GM12878 (cell line): ENCODE measurements at regions not wholly inside any gene's neighbourhood (a gene's known extent, or its start where the extent isn't known, plus 50 kb on each side); places are given as distances from the start of the nearest gene placed in this dataset.

Source experiments
- ATAC-seq: fragments of 200-7000 bp; cut with Tn5 transposase; 3 replicates; pipeline ENCODE4 v1.9.1; 2020; ENCODE audit warnings: mild to moderate bottlenecking, moderate library complexity
- BruUV-seq: library from RNA; stranded (reverse); fragments of 400-500 nt; replicated peaks from 2 replicates; lab custom pipeline; 2021; lab: Mats Ljungman, UMichigan
- CTCF ChIA-PET: fragments of 300-600 bp; sonication (Branson Sonifier 250); formaldehyde crosslinking; extraction: SDS; loops from one replicate; lab custom pipeline; 2021; ENCODE audit warnings: inconsistent platforms; lab: Yijun Ruan, JAX
- POLR2A ChIA-PET: fragments of 350-600 bp; formaldehyde crosslinking; extraction: SDS; loops from one replicate; lab custom pipeline; 2021; ENCODE audit warnings: inconsistent platforms; lab: Charles Lee
- RAD21 ChIA-PET: fragments of 300-600 bp; sonication (Branson Sonifier 250); formaldehyde crosslinking; loops from one replicate; lab custom pipeline; 2023; ENCODE audit warnings: antibody characterized with exemption; ENCODE audit not compliant: unreplicated experiment; lab: Charles Lee
- SMC1A ChIA-PET: fragments of 300-600 bp; sonication (Branson Sonifier 250); formaldehyde crosslinking; loops from one replicate; lab custom pipeline; 2023; ENCODE audit not compliant: unreplicated experiment, uncharacterized antibody; lab: Charles Lee
- DNase-seq: peaks from one replicate; pipeline ENCODE4 v3.0.0-alpha.2; 2011; ENCODE audit warnings: low read depth, low spot score
- FAIRE-seq: peaks from 3 replicates; lab custom pipeline; 2011; peaks lifted over from hg19 to GRCh38; lab: Jason Lieb, UNC
- H2AFZ ChIP-seq: 2 replicates; pipeline ENCODE4 v1.6.0; 2011; ENCODE audit warnings: low read depth, low read length, control low read depth; ENCODE audit not compliant: control insufficient read depth
- H3K27ac ChIP-seq: 2 replicates; pipeline ENCODE4 v1.5.1; 2011; ENCODE audit warnings: control low read depth; ENCODE audit not compliant: control insufficient read depth, insufficient read depth
- H3K27me3 ChIP-seq, 2 experiments: replicated peaks in 1 of 2; 2 replicates each; pipeline versions ENCODE4 v1.6.0 to v1.6.1; 2011; ENCODE audit warnings: low read length in 1 of 2; ENCODE audit not compliant: control insufficient read depth in 2 of 2, insufficient read depth in 2 of 2
- H3K36me3 ChIP-seq, 2 experiments: 2 replicates each; pipeline ENCODE4 v1.5.1; 2011; ENCODE audit warnings: low read length in 1 of 2; ENCODE audit not compliant: control insufficient read depth in 2 of 2, insufficient read depth in 2 of 2
- H3K4me1 ChIP-seq: 2 replicates; pipeline ENCODE4 v1.6.1; 2011; ENCODE audit warnings: mild to moderate bottlenecking, low read length, moderate library complexity, mixed read lengths; ENCODE audit not compliant: control insufficient read depth, insufficient read depth
- H3K4me2 ChIP-seq: 2 replicates; pipeline ENCODE4 v1.6.0; 2011; ENCODE audit warnings: control low read depth; ENCODE audit not compliant: control insufficient read depth, insufficient read depth
- H3K4me3 ChIP-seq: fragments of 200-600 bp; sonication (generic); 2 replicates; pipeline ENCODE4 v1.5.1; 2016
- H3K79me2 ChIP-seq: 2 replicates; pipeline ENCODE4 v1.6.0; 2011; ENCODE audit warnings: low read length; ENCODE audit not compliant: control insufficient read depth, insufficient read depth
- H3K9ac ChIP-seq: 2 replicates; pipeline ENCODE4 v1.8.0; 2011; ENCODE audit warnings: low read length, control low read depth, mixed read lengths; ENCODE audit not compliant: control insufficient read depth, insufficient read depth
- H3K9me3 ChIP-seq: replicated peaks from 3 replicates; pipeline ENCODE4 v1.5.1; 2011; ENCODE audit warnings: mild to moderate bottlenecking, low read length; ENCODE audit not compliant: control insufficient read depth, insufficient read depth
- H4K20me1 ChIP-seq: 2 replicates; pipeline ENCODE4 v1.6.0; 2011; ENCODE audit not compliant: control insufficient read depth, insufficient read depth
- BHLHE40 ChIP-seq, 2 experiments: fragments of 450-650 bp in 1 of 2; IDR thresholded peaks; 2 replicates each; pipeline ENCODE4 v1.6.1; 2011 to 2017; ENCODE audit warnings: low read depth in 2 of 2, borderline replicate concordance in 1 of 2, improper control_type of control experiment in 1 of 2, low read length in 1 of 2, mild to moderate bottlenecking in 1 of 2
- HDAC2 ChIP-seq: fragments of 200-600 bp; sonication (generic); IDR thresholded peaks from 2 replicates; pipeline ENCODE4 v1.6.1; 2017
- JUNB ChIP-seq: IDR thresholded peaks from 2 replicates; pipeline ENCODE4 v1.6.1; 2016; ENCODE audit warnings: antibody characterized with exemption, mild to moderate bottlenecking
- KDM1A ChIP-seq: fragments of 200-600 bp; sonication (generic); IDR thresholded peaks from 2 replicates; pipeline ENCODE4 v1.6.1; 2016; ENCODE audit warnings: borderline replicate concordance
- NR2C2 ChIP-seq: IDR thresholded peaks from 2 replicates; pipeline ENCODE4 v1.6.1; 2011; ENCODE audit warnings: borderline replicate concordance, low read depth; ENCODE audit not compliant: control insufficient read depth, insufficient read length
- PAX5 ChIP-seq: IDR thresholded peaks from 2 replicates; pipeline ENCODE4 v1.6.1; 2011; ENCODE audit warnings: low read depth, low read length, borderline replicate concordance
- PML ChIP-seq: IDR thresholded peaks from 2 replicates; pipeline ENCODE4 v1.6.1; 2012; ENCODE audit warnings: low read length, inconsistent platforms
- SIN3A ChIP-seq: IDR thresholded peaks from 2 replicates; pipeline ENCODE4 v1.6.1; 2012; ENCODE audit warnings: low read depth, low read length, improper control_type of control experiment
- SIX5 ChIP-seq: IDR thresholded peaks from 2 replicates; pipeline ENCODE4 v1.6.1; 2011; ENCODE audit warnings: mild to moderate bottlenecking, low read depth, low read length, moderate library complexity; ENCODE audit not compliant: severe bottlenecking
- TAF1 ChIP-seq: IDR thresholded peaks from 2 replicates; pipeline ENCODE4 v1.6.1; 2011; ENCODE audit warnings: mild to moderate bottlenecking, low read depth, low read length, borderline replicate concordance
- ZBED1 ChIP-seq: IDR thresholded peaks from 2 replicates; pipeline ENCODE4 v1.6.1; 2016; ENCODE audit warnings: borderline replicate concordance
- ZBTB33 ChIP-seq: fragments of 450-650 bp; IDR thresholded peaks from 2 replicates; pipeline ENCODE4 v1.6.1; 2017; ENCODE audit warnings: mild to moderate bottlenecking
- ZNF217 ChIP-seq: fragments of 450-650 bp; IDR thresholded peaks from 2 replicates; pipeline ENCODE4 v1.6.1; 2017; ENCODE audit warnings: antibody characterized with exemption, mild to moderate bottlenecking
- ZZZ3 ChIP-seq: IDR thresholded peaks from 2 replicates; pipeline ENCODE4 v1.6.1; 2011; ENCODE audit warnings: low read depth; ENCODE audit not compliant: control insufficient read depth, insufficient read length
- WGBS: methylation state at CpG from one replicate; pipeline ENCODE4 v1.1.6; 2016; ENCODE audit warnings: low lambda C conversion rate; ENCODE audit not compliant: insufficient replicate concordance, insufficient coverage; ENCODE audit errors: missing lambda C conversion rate; 5-methylcytosine and 5-hydroxymethylcytosine counted together
- in situ Hi-C: fragments of 300-500 bp; cut with MboI; formaldehyde crosslinking; loops from 9 replicates; pipeline ENCODE4 v1.14.3; 2018; ENCODE audit warnings: mixed read lengths
- intact Hi-C: fragments of 100-400 bp; cut with micrococcal nuclease; formaldehyde crosslinking; loops from one replicate; pipeline ENCODE4 v1.14.2; 2022; ENCODE audit not compliant: unreplicated experiment

- no TSS peak for BruUV-seq
- WGBS, result 52% methylated on average over 2 of the region's 2 CpGs
- ChIA-PET RAD21 (no interaction called here), CTCF (no interaction called here), POLR2A (no interaction called here), SMC1A (no interaction called here)
- FAIRE-seq, result no peak
- no peak overlapping the region for H3K4me2 ChIP-seq
- no peak for DNase-seq
- ATAC-seq, result no peak
- no peaks in the 10 kb centered on the region for H4K20me1 ChIP-seq
- no peak overlapping the region for H3K4me3 ChIP-seq
- no peak overlapping the region for H3K27ac ChIP-seq
- H3K27me3 ChIP-seq, result no peaks in the 10 kb centered on the region; a peak in 1 of 4 replicates
- in situ Hi-C loops, result no loop called here
- TF ChIP-seq KDM1A (no peak), SIX5 (no peak), PML (no peak), JUNB (no peak), HDAC2 (no peak), ZBTB33 (no peak), TAF1 (no peak), PAX5 (no peak), BHLHE40 (IDR thresholded peaks at IDR 0.05; ENCODE audit: borderline replicate concordance in 1 of 2, low read depth in 2 of 2, low read length in 1 of 2) (no peak), NR2C2 (no peak), ZZZ3 (no peak), ZBED1 (no peak), SIN3A (no peak), ZNF217 (no peak)
- intact Hi-C loops, result no loop called here
- H2AFZ ChIP-seq, result no peak overlapping the region
- no peaks in the 10 kb centered on the region for H3K4me1 ChIP-seq
- no peaks in the 10 kb centered on the region for H3K9me3 ChIP-seq
- H3K9ac ChIP-seq, result no peak overlapping the region
- no peaks in the 10 kb centered on the region for H3K36me3 ChIP-seq
- no peaks in the 10 kb centered on the region for H3K79me2 ChIP-seq
Observed at GRCh38 chr11:122512688-122513087, 142.8 kb upstream of the UBASH3B start.
